Gastroesophageal sphincter (tissue), 4 donors: ENCODE measurements at regions not wholly inside any gene's neighbourhood (a gene's known extent, or its start where the extent isn't known, plus 50 kb on each side); places are given as distances from the start of the nearest gene placed in this dataset.

Experiments
- ATAC-seq: fragments of 150-250 bp; one replicate; pipeline ENCODE4 v1.9.1; 2016; ENCODE audit warnings: mild to moderate bottlenecking, moderate library complexity
- H3K27ac ChIP-seq, 4 donors: fragments of 200-600 bp; sonication (generic) in 3 of 4; 1 replicate in 3 of 4; 2 replicates in 1 of 4; pipeline ENCODE4 v1.5.1; 2016 to 2019
- H3K27me3 ChIP-seq: fragments of 200-600 bp; sonication (generic); one replicate; pipeline ENCODE4 v1.5.1; 2019
- H3K36me3 ChIP-seq, 2 donors: fragments of 200-600 bp; sonication (generic); one replicate each; pipeline ENCODE4 v1.5.1; 2019; ENCODE audit warnings: control low read depth in 1 of 2
- H3K4me1 ChIP-seq, 3 donors: fragments of 200-600 bp; sonication (generic); 1 replicate in 2 of 3; 2 replicates in 1 of 3; pipeline ENCODE4 v1.5.1; 2016 to 2019; ENCODE audit warnings: control low read depth in 2 of 3
- H3K4me3 ChIP-seq, 2 donors: fragments of 200-600 bp; sonication (generic); one replicate each; pipeline ENCODE4 v1.5.1; 2019; ENCODE audit warnings: mild to moderate bottlenecking in 1 of 2, moderate library complexity in 1 of 2
- H3K9me3 ChIP-seq, 3 donors: fragments of 200-600 bp; sonication (generic); one replicate each; pipeline ENCODE4 v1.5.1; 2017 to 2019; ENCODE audit warnings: control low read depth in 2 of 3
- CTCF ChIP-seq, 4 experiments: fragments of 200-600 bp in 2 of 4; fragments of 450-650 bp in 2 of 4; sonication (generic) in 1 of 4; IDR thresholded peaks; one replicate each; pipeline ENCODE4 v1.5.1; 2017 to 2019; ENCODE audit warnings: antibody characterized with exemption in 4 of 4, mild to moderate bottlenecking in 2 of 4, moderate library complexity in 2 of 4
- EP300 ChIP-seq: sonication (generic); formaldehyde crosslinking; IDR thresholded peaks from one replicate; pipeline ENCODE4 v1.6.1; 2017; ENCODE audit warnings: antibody characterized with exemption, mild to moderate bottlenecking
- POLR2A ChIP-seq, 2 donors: fragments of 450-650 bp; IDR thresholded peaks; one replicate each; pipeline ENCODE4 v1.6.1; 2017; ENCODE audit warnings: antibody characterized with exemption in 2 of 2, mild to moderate bottlenecking in 2 of 2, moderate library complexity in 1 of 2
- POLR2AphosphoS5 ChIP-seq: sonication (generic); formaldehyde crosslinking; IDR thresholded peaks from one replicate; pipeline ENCODE4 v1.6.1; 2017; ENCODE audit warnings: antibody characterized with exemption
- WGBS, 2 donors: methylation state at CpG; one replicate each; pipeline ENCODE4 v1.1.5; 2018; ENCODE audit warnings: low coverage in 1 of 2; 5-methylcytosine and 5-hydroxymethylcytosine counted together

- no peak overlapping the region for H3K27ac ChIP-seq
- peaks cover 0 to 15% (median 0%) of the 10 kb centered on the region in 3 donors for H3K9me3 ChIP-seq
- TF ChIP-seq POLR2A (IDR thresholded peaks at IDR 0.05) (no peak), POLR2AphosphoS5 (no peak), EP300 (no peak), CTCF (IDR thresholded peaks at IDR 0.05) (no peak)
- no peaks in the 10 kb centered on the region for H3K27me3 ChIP-seq
- 71 to 100% methylated on average over 2 of the region's 2 CpGs for WGBS, 2 donors
- no peak for ATAC-seq
- no peaks in the 10 kb centered on the region for H3K36me3 ChIP-seq
- no peak overlapping the region for H3K4me3 ChIP-seq
- peaks cover 0 to 8% (median 0%) of the 10 kb centered on the region in 3 donors for H3K4me1 ChIP-seq
Observed at GRCh38 chr4:123583043-123583442, 186.4 kb downstream of the SPRY1 start.

- TF ChIP-seq CTCF (IDR thresholded peaks at IDR 0.05) (no peak), EP300 (no peak), POLR2AphosphoS5 (no peak), POLR2A (IDR thresholded peaks at IDR 0.05) (no peak)
- 100% methylated on average over 1 of the region's 2 CpGs for WGBS, 2 donors
- no peak for ATAC-seq
- Histone ChIP-seq H3K9me3 (peaks cover 0 to 14% (median 0%) of the 10 kb centered on the region in 3 donors), H3K4me1 (peaks cover 0 to 21% (median 0%) of the 10 kb centered on the region in 3 donors), H3K27me3 (no peaks in the 10 kb centered on the region), H3K27ac (no peak overlapping the region), H3K36me3 (no peaks in the 10 kb centered on the region), H3K4me3 (no peak overlapping the region)
Observed at GRCh38 chr4:123585111-123585510, 188.5 kb downstream of the SPRY1 start.

GRCh38 chr4:123587983-123588494, 191.4 kb downstream of the SPRY1 start:
- H3K4me1 ChIP-seq = peaks cover 0 to 21% (median 0%) of the 10 kb centered on the region in 3 donors
- H3K36me3 ChIP-seq = no peaks in the 10 kb centered on the region
- TF ChIP-seq POLR2AphosphoS5 = peak; percentile 68
- no peak for TF ChIP-seq POLR2A (IDR thresholded peaks at IDR 0.05)
- no peaks in the 10 kb centered on the region for H3K9me3 ChIP-seq
- ATAC-seq = peak; percentile 64
- peak overlapping the region; percentile 9 to 64 (median 36) for H3K27ac ChIP-seq
- no peaks in the 10 kb centered on the region for H3K27me3 ChIP-seq
- 24 to 60% methylated on average over 3 to 7 of the region's 8 CpGs for WGBS, 2 donors
- no peak overlapping the region for H3K4me3 ChIP-seq

GRCh38 chr4:123588631-123589241, 192.1 kb downstream of the SPRY1 start:
- H3K4me1 ChIP-seq = peaks cover 0 to 21% (median 0%) of the 10 kb centered on the region in 3 donors
- H3K36me3 ChIP-seq = no peaks in the 10 kb centered on the region
- peak; percentile 10 for TF ChIP-seq POLR2AphosphoS5
- TF ChIP-seq POLR2A (IDR thresholded peaks at IDR 0.05) = no peak
- ATAC-seq = peak; percentile 81
- H3K27ac ChIP-seq = peak overlapping the region in 3 of 4 donors; percentile 19 to 64 (median 54)
- H3K4me3 ChIP-seq = no peak overlapping the region
- no peaks in the 10 kb centered on the region for H3K9me3 ChIP-seq
- WGBS, 2 donors = 57 to 66% methylated on average over 8 of the region's 8 CpGs
- H3K27me3 ChIP-seq = no peaks in the 10 kb centered on the region

- Histone ChIP-seq H3K4me3 (no peak overlapping the region), H3K4me1 (peaks cover 0 to 21% (median 0%) of the 10 kb centered on the region in 3 donors), H3K36me3 (no peaks in the 10 kb centered on the region), H3K27me3 (no peaks in the 10 kb centered on the region), H3K9me3 (no peaks in the 10 kb centered on the region), H3K27ac (peak overlapping the region in 3 of 4 donors; percentile 19 to 64 (median 54))
- WGBS, 2 donors = 80 to 90% methylated on average over 3 of the region's 3 CpGs
- no peak for TF ChIP-seq CTCF (IDR thresholded peaks at IDR 0.05)
- TF ChIP-seq EP300 = no peak
- no peak for TF ChIP-seq POLR2A (IDR thresholded peaks at IDR 0.05)
- no peak for TF ChIP-seq POLR2AphosphoS5
- no peak for ATAC-seq
Observed at GRCh38 chr4:123589301-123589700, 192.7 kb downstream of the SPRY1 start.

GRCh38 chr4:123591875-123592274, 195.3 kb downstream of the SPRY1 start:
- Histone ChIP-seq H3K4me1 (peaks cover 0 to 21% (median 0%) of the 10 kb centered on the region in 3 donors), H3K27me3 (no peaks in the 10 kb centered on the region), H3K27ac (no peak overlapping the region), H3K4me3 (no peak overlapping the region), H3K9me3 (no peaks in the 10 kb centered on the region), H3K36me3 (no peaks in the 10 kb centered on the region)
- no peak for ATAC-seq
- WGBS, 2 donors = 89 to 90% methylated on average over 2 of the region's 2 CpGs
- TF ChIP-seq POLR2A (IDR thresholded peaks at IDR 0.05) (no peak), CTCF (IDR thresholded peaks at IDR 0.05) (no peak)
